TTC549 (cell line): ENCODE measurements at regions not wholly inside any gene's neighbourhood (a gene's known extent, or its start where the extent isn't known, plus 50 kb on each side); places are given as distances from the start of the nearest gene placed in this dataset.
"Not testable (repeated sequence)": the region's sequence is repeated elsewhere in the genome, so short reads cannot be mapped to it uniquely, and the experiment has no call there.

Experiments used
- FAIRE-seq: peaks from 2 replicates; lab custom pipeline; 2012; peaks lifted over from hg19 to GRCh38; lab: Jason Lieb, UNC

GRCh38 chr11:96782632-96783031, 392.8 kb downstream of the JRKL start:
- no peak for FAIRE-seq

- no peak for FAIRE-seq
Measured at GRCh38 chr11:96783311-96783710, 393.5 kb downstream of the JRKL start.

- no peak for FAIRE-seq
Measured at GRCh38 chr11:96785073-96785472, 395.3 kb downstream of the JRKL start.

- no peak for FAIRE-seq
Measured at GRCh38 chr11:96794152-96794551, 404.3 kb downstream of the JRKL start.

- FAIRE-seq, result no peak
Measured at GRCh38 chr11:96798445-96798844, 408.6 kb downstream of the JRKL start.

- FAIRE-seq, result no peak
Measured at GRCh38 chr11:96815236-96815635, 425.4 kb downstream of the JRKL start.

- no peak for FAIRE-seq
Measured at GRCh38 chr11:96817482-96818399, 427.9 kb downstream of the JRKL start.

- no peak for FAIRE-seq
Measured at GRCh38 chr11:96827164-96827563, 437.4 kb downstream of the JRKL start.

- no peak for FAIRE-seq
Measured at GRCh38 chr11:96841792-96842191, 452.0 kb downstream of the JRKL start.

GRCh38 chr11:96842731-96843130, 452.9 kb downstream of the JRKL start:
- FAIRE-seq, result no peak

- no peak for FAIRE-seq
Measured at GRCh38 chr11:96854425-96854824, 464.6 kb downstream of the JRKL start.

GRCh38 chr11:96861722-96862121, 471.9 kb downstream of the JRKL start:
- not testable (repeated sequence) for FAIRE-seq

GRCh38 chr11:96863520-96863919, 473.7 kb downstream of the JRKL start:
- FAIRE-seq, result no peak

GRCh38 chr11:96865020-96865419, 475.2 kb downstream of the JRKL start:
- FAIRE-seq, result no peak

- no peak for FAIRE-seq
Measured at GRCh38 chr11:96869207-96869606, 479.4 kb downstream of the JRKL start.

GRCh38 chr11:96875712-96876111, 485.9 kb downstream of the JRKL start:
- FAIRE-seq, result no peak

- FAIRE-seq, result no peak
Measured at GRCh38 chr11:96878299-96879051, 488.7 kb downstream of the JRKL start.

GRCh38 chr11:96882622-96883021, 492.8 kb downstream of the JRKL start:
- not testable (repeated sequence) for FAIRE-seq

- FAIRE-seq, result no peak
Measured at GRCh38 chr11:96885405-96885804, 495.6 kb downstream of the JRKL start.

GRCh38 chr11:96885912-96886311, 496.1 kb downstream of the JRKL start:
- no peak for FAIRE-seq

- no peak for FAIRE-seq
Measured at GRCh38 chr11:96893988-96894387, 504.2 kb downstream of the JRKL start.

GRCh38 chr11:96894587-96894986, 504.8 kb downstream of the JRKL start:
- no peak for FAIRE-seq

- no peak for FAIRE-seq
Measured at GRCh38 chr11:96899971-96900370, 510.2 kb downstream of the JRKL start.
